Progenitor cell of endocrine pancreas (in vitro differentiated cells): ENCODE measurements at regions not wholly inside any gene's neighbourhood (a gene's known extent, or its start where the extent isn't known, plus 50 kb on each side); places are given as distances from the start of the nearest gene placed in this dataset.
A peak's percentile ranks its signal among the peaks of the same experiment; 100 is the strongest.

ENCODE experiments used
- DNase-seq: peaks from one replicate; pipeline ENCODE4 v3.0.0; 2021; ENCODE audit warnings: low spot score; ENCODE audit not compliant: unreplicated experiment
- H3K27ac Mint-ChIP-seq: 2 replicates; pipeline ENCODE4 v1.8.0; 2021; ENCODE audit warnings: mild to moderate bottlenecking, moderate library complexity, mixed read lengths
- H3K27me3 Mint-ChIP-seq: 2 replicates; pipeline ENCODE4 v1.8.0; 2021; ENCODE audit warnings: mixed read lengths
- H3K36me3 Mint-ChIP-seq: 2 replicates; pipeline ENCODE4 v1.8.0; 2022; ENCODE audit warnings: mixed read lengths; ENCODE audit not compliant: insufficient read depth
- H3K4me1 Mint-ChIP-seq: 2 replicates; pipeline ENCODE4 v1.8.0; 2021; ENCODE audit warnings: low read depth, mixed read lengths
- H3K4me3 Mint-ChIP-seq: 2 replicates; pipeline ENCODE4 v1.8.0; 2021; ENCODE audit warnings: low read depth, mild to moderate bottlenecking, moderate library complexity, mixed read lengths
- H3K9me3 Mint-ChIP-seq: 2 replicates; pipeline ENCODE4 v1.8.0; 2021; ENCODE audit warnings: low read depth, mixed read lengths
- TF ChIP-seq, protein P1 (sequence below): fragments of 200-600 bp; sonication (generic); IDR thresholded peaks from one replicate; pipeline ENCODE4 v1.5.0; 2021; ENCODE audit warnings: antibody characterized with exemption, mild to moderate bottlenecking; ENCODE audit not compliant: unreplicated experiment

GRCh38 chr4:102430461-102430910 is 70.7 kb upstream of the NFKB1 start:
- H3K27me3 Mint-ChIP-seq = peaks cover 7% of the 10 kb centered on the region
- no peak for DNase-seq
- H3K9me3 Mint-ChIP-seq = peaks cover 5% of the 10 kb centered on the region
- TF ChIP-seq, protein P1, sequence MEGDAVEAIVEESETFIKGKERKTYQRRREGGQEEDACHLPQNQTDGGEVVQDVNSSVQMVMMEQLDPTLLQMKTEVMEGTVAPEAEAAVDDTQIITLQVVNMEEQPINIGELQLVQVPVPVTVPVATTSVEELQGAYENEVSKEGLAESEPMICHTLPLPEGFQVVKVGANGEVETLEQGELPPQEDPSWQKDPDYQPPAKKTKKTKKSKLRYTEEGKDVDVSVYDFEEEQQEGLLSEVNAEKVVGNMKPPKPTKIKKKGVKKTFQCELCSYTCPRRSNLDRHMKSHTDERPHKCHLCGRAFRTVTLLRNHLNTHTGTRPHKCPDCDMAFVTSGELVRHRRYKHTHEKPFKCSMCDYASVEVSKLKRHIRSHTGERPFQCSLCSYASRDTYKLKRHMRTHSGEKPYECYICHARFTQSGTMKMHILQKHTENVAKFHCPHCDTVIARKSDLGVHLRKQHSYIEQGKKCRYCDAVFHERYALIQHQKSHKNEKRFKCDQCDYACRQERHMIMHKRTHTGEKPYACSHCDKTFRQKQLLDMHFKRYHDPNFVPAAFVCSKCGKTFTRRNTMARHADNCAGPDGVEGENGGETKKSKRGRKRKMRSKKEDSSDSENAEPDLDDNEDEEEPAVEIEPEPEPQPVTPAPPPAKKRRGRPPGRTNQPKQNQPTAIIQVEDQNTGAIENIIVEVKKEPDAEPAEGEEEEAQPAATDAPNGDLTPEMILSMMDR = no peak
- H3K27ac Mint-ChIP-seq = peak overlapping the region; percentile 34
- H3K4me3 Mint-ChIP-seq = peak overlapping the region; percentile 91
- H3K4me1 Mint-ChIP-seq = no peaks in the 10 kb centered on the region
- H3K36me3 Mint-ChIP-seq = peaks cover 2% of the 10 kb centered on the region

- H3K9me3 Mint-ChIP-seq = peaks cover 8% of the 10 kb centered on the region
- peaks cover 2% of the 10 kb centered on the region for H3K36me3 Mint-ChIP-seq
- H3K4me3 Mint-ChIP-seq = peak overlapping the region; percentile 91
- DNase-seq = no peak
- TF ChIP-seq, protein P1 = no peak
- H3K27me3 Mint-ChIP-seq = peaks cover 7% of the 10 kb centered on the region
- H3K4me1 Mint-ChIP-seq = no peaks in the 10 kb centered on the region
- no peak overlapping the region for H3K27ac Mint-ChIP-seq
Observed at GRCh38 chr4:102431608-102431961, 69.6 kb upstream of the NFKB1 start.

DNA sequence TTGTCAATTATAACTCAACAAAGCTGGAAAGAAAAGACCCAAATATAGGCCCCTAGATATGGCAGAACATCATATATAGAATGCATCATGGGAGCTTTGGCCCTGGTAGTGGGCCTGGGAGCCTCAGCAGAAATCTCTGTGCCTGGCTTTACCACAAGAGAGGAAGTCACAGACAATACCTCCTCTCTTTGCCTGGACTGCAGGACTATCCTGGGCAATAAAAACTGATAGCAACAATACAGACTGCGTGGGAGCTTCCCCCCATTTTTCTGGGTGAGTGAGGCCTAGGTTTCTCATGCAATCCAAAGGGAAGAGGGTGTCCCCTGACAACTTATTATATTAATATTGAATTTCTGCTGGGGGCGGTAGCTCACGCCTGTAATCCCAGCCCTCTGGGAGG is 64.0 kb upstream of the NFKB1 start:
- Mint-ChIP-seq H3K4me3 (no peak overlapping the region), H3K9me3 (peaks cover 10% of the 10 kb centered on the region), H3K36me3 (peaks cover 2% of the 10 kb centered on the region), H3K27ac (no peak overlapping the region), H3K4me1 (no peaks in the 10 kb centered on the region), H3K27me3 (no peaks in the 10 kb centered on the region)
- TF ChIP-seq, protein P1 = no peak
- DNase-seq = no peak

DNA sequence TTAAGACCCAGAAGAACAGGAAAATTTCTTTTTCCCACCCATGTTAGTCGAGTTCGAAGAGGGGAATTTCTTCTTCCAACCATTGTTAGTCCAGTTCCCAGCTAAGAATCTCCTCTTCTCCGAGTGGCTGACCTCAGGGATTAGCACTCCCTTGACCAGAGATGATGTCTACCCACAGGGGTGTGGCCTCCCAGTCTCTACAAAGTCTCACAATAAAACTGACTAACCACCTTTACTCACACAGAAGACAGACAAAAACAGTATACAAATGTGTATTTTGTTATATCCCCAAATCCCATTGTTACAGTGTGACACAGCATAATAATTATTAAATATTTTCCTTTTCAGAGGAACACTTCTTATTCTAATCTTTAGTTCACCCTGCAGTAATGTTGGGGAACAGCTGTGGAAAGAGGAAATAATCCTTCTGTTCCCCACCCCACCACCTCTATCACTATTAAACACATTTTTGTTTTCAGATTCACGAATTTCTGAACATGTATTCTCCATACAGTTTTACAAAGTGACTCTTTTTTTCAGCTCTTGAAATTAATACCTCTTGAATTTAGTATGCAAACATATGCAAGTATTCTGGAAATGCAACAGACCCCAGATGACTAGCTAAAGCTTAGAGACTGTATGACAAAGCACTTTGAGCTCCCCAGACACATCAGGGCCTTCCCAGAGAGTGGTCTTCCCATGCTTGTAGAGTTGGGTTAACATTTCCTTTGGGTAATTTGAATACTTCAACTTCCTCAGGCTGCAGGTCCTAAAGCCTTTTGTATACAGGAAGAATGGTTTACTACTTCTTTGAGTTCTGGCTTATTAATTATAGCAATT is 62.5 kb upstream of the NFKB1 start:
- no peak overlapping the region for H3K27ac Mint-ChIP-seq
- peaks cover 10% of the 10 kb centered on the region for H3K9me3 Mint-ChIP-seq
- H3K4me1 Mint-ChIP-seq = no peaks in the 10 kb centered on the region
- no peak for DNase-seq
- TF ChIP-seq, protein P1 = no peak
- H3K36me3 Mint-ChIP-seq = peaks cover 2% of the 10 kb centered on the region
- no peaks in the 10 kb centered on the region for H3K27me3 Mint-ChIP-seq
- H3K4me3 Mint-ChIP-seq = no peak overlapping the region

DNA sequence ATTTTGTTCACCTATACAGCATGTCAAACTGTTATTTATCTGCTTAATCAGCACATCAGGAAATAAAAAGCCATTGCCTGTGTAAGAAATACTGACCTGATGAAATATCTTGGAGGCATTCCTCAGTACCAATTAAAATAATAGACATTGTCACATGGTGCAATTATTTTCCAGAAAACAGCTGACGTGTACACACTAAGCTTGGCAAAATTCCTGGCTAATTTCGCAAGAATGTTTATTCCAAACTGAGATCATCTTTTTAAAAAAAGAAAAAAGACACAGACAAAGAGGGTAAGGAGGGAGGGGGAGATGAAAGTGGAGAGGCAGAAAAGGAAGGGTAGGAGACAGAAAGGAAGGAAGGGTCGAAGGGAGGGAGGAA is 61.9 kb upstream of the NFKB1 start:
- Mint-ChIP-seq H3K27ac (no peak overlapping the region), H3K4me1 (no peaks in the 10 kb centered on the region), H3K36me3 (peaks cover 2% of the 10 kb centered on the region), H3K27me3 (no peaks in the 10 kb centered on the region), H3K9me3 (peaks cover 10% of the 10 kb centered on the region), H3K4me3 (no peak overlapping the region)
- no peak for DNase-seq
- TF ChIP-seq, protein P1 = no peak
